GM12878 (cell line): ENCODE measurements at regions not wholly inside any gene's neighbourhood (a gene's known extent, or its start where the extent isn't known, plus 50 kb on each side); places are given as distances from the start of the nearest gene placed in this dataset.

Experiments used
- ATAC-seq: fragments of 200-7000 bp; cut with Tn5 transposase; 3 replicates; pipeline ENCODE4 v1.9.1; 2020; ENCODE audit warnings: mild to moderate bottlenecking, moderate library complexity
- BruUV-seq: library from RNA; stranded (reverse); fragments of 400-500 nt; replicated peaks from 2 replicates; lab custom pipeline; 2021; lab: Mats Ljungman, UMichigan
- CTCF ChIA-PET: fragments of 300-600 bp; sonication (Branson Sonifier 250); formaldehyde crosslinking; extraction: SDS; loops from one replicate; lab custom pipeline; 2021; ENCODE audit warnings: inconsistent platforms; lab: Yijun Ruan, JAX
- POLR2A ChIA-PET: fragments of 350-600 bp; formaldehyde crosslinking; extraction: SDS; loops from one replicate; lab custom pipeline; 2021; ENCODE audit warnings: inconsistent platforms; lab: Charles Lee
- RAD21 ChIA-PET: fragments of 300-600 bp; sonication (Branson Sonifier 250); formaldehyde crosslinking; loops from one replicate; lab custom pipeline; 2023; ENCODE audit warnings: antibody characterized with exemption; ENCODE audit not compliant: unreplicated experiment; lab: Charles Lee
- SMC1A ChIA-PET: fragments of 300-600 bp; sonication (Branson Sonifier 250); formaldehyde crosslinking; loops from one replicate; lab custom pipeline; 2023; ENCODE audit not compliant: unreplicated experiment, uncharacterized antibody; lab: Charles Lee
- DNase-seq: peaks from one replicate; pipeline ENCODE4 v3.0.0-alpha.2; 2011; ENCODE audit warnings: low read depth, low spot score
- FAIRE-seq: peaks from 3 replicates; lab custom pipeline; 2011; peaks lifted over from hg19 to GRCh38; lab: Jason Lieb, UNC
- H2AFZ ChIP-seq: 2 replicates; pipeline ENCODE4 v1.6.0; 2011; ENCODE audit warnings: low read depth, low read length, control low read depth; ENCODE audit not compliant: control insufficient read depth
- H3K27ac ChIP-seq: 2 replicates; pipeline ENCODE4 v1.5.1; 2011; ENCODE audit warnings: control low read depth; ENCODE audit not compliant: control insufficient read depth, insufficient read depth
- H3K27me3 ChIP-seq, 2 experiments: replicated peaks in 1 of 2; 2 replicates each; pipeline versions ENCODE4 v1.6.0 to v1.6.1; 2011; ENCODE audit warnings: low read length in 1 of 2; ENCODE audit not compliant: control insufficient read depth in 2 of 2, insufficient read depth in 2 of 2
- H3K36me3 ChIP-seq, 2 experiments: 2 replicates each; pipeline ENCODE4 v1.5.1; 2011; ENCODE audit warnings: low read length in 1 of 2; ENCODE audit not compliant: control insufficient read depth in 2 of 2, insufficient read depth in 2 of 2
- H3K4me1 ChIP-seq: 2 replicates; pipeline ENCODE4 v1.6.1; 2011; ENCODE audit warnings: mild to moderate bottlenecking, low read length, moderate library complexity, mixed read lengths; ENCODE audit not compliant: control insufficient read depth, insufficient read depth
- H3K4me2 ChIP-seq: 2 replicates; pipeline ENCODE4 v1.6.0; 2011; ENCODE audit warnings: control low read depth; ENCODE audit not compliant: control insufficient read depth, insufficient read depth
- H3K4me3 ChIP-seq: fragments of 200-600 bp; sonication (generic); 2 replicates; pipeline ENCODE4 v1.5.1; 2016
- H3K79me2 ChIP-seq: 2 replicates; pipeline ENCODE4 v1.6.0; 2011; ENCODE audit warnings: low read length; ENCODE audit not compliant: control insufficient read depth, insufficient read depth
- H3K9ac ChIP-seq: 2 replicates; pipeline ENCODE4 v1.8.0; 2011; ENCODE audit warnings: low read length, control low read depth, mixed read lengths; ENCODE audit not compliant: control insufficient read depth, insufficient read depth
- H3K9me3 ChIP-seq: replicated peaks from 3 replicates; pipeline ENCODE4 v1.5.1; 2011; ENCODE audit warnings: mild to moderate bottlenecking, low read length; ENCODE audit not compliant: control insufficient read depth, insufficient read depth
- H4K20me1 ChIP-seq: 2 replicates; pipeline ENCODE4 v1.6.0; 2011; ENCODE audit not compliant: control insufficient read depth, insufficient read depth
- ATF2 ChIP-seq: IDR thresholded peaks from 2 replicates; pipeline ENCODE4 v1.6.1; 2012; ENCODE audit warnings: low read length, inconsistent platforms
- CUX1 ChIP-seq: IDR thresholded peaks from 2 replicates; pipeline ENCODE4 v1.6.1; 2012; ENCODE audit warnings: improper control_type of control experiment, low read depth, low read length; ENCODE audit not compliant: insufficient replicate concordance
- GABPA ChIP-seq: IDR thresholded peaks from 2 replicates; pipeline ENCODE4 v1.6.1; 2014; ENCODE audit warnings: antibody characterized with exemption, low read depth, mild to moderate bottlenecking, inconsistent platforms
- HCFC1 ChIP-seq: fragments of 150-350 bp; IDR thresholded peaks from 2 replicates; pipeline ENCODE4 v1.6.1; 2014; ENCODE audit warnings: low read length
- NFIC ChIP-seq: IDR thresholded peaks from 2 replicates; pipeline ENCODE4 v1.6.1; 2012; ENCODE audit warnings: low read depth, mild to moderate bottlenecking, inconsistent platforms, low read length, moderate library complexity
- NRF1 ChIP-seq: conservative IDR thresholded peaks from 2 replicates; pipeline ENCODE4 v1.6.1; 2011; ENCODE audit warnings: mild to moderate bottlenecking, low read depth, low read length, improper control_type of control experiment
- STAT1 ChIP-seq: fragments of 450-650 bp; conservative IDR thresholded peaks from 2 replicates; pipeline ENCODE4 v1.6.1; 2014; ENCODE audit warnings: antibody characterized with exemption, mild to moderate bottlenecking
- TBL1XR1 ChIP-seq: IDR thresholded peaks from 2 replicates; pipeline ENCODE4 v1.6.1; 2012; ENCODE audit warnings: low read depth, low read length, improper control_type of control experiment
- WGBS: methylation state at CpG from one replicate; pipeline ENCODE4 v1.1.6; 2016; ENCODE audit warnings: low lambda C conversion rate; ENCODE audit not compliant: insufficient replicate concordance, insufficient coverage; ENCODE audit errors: missing lambda C conversion rate; 5-methylcytosine and 5-hydroxymethylcytosine counted together
- in situ Hi-C: fragments of 300-500 bp; cut with MboI; formaldehyde crosslinking; loops from 9 replicates; pipeline ENCODE4 v1.14.3; 2018; ENCODE audit warnings: mixed read lengths
- intact Hi-C: fragments of 100-400 bp; cut with micrococcal nuclease; formaldehyde crosslinking; loops from one replicate; pipeline ENCODE4 v1.14.2; 2022; ENCODE audit not compliant: unreplicated experiment

- FAIRE-seq (no peak), ATAC-seq (no peak), DNase-seq (no peak)
- Histone ChIP-seq H3K9ac (no peak overlapping the region), H4K20me1 (no peaks in the 10 kb centered on the region), H3K4me1 (no peaks in the 10 kb centered on the region), H3K27me3 (no peaks in the 10 kb centered on the region), H3K79me2 (no peaks in the 10 kb centered on the region), H3K27ac (no peak overlapping the region), H3K36me3 (no peaks in the 10 kb centered on the region), H2AFZ (no peak overlapping the region)
- SMC1A ChIA-PET: no interaction called here
- RAD21 ChIA-PET: no interaction called here
- in situ Hi-C loops (no loop called here), intact Hi-C loops (no loop called here)
- CTCF ChIA-PET: no interaction called here
- POLR2A ChIA-PET: no interaction called here
- 30% methylated on average over 5 of the region's 5 CpGs for WGBS
- TF ChIP-seq HCFC1 (no peak), STAT1 (no peak), NFIC (no peak), ATF2 (no peak), GABPA (no peak), TBL1XR1 (no peak), CUX1 (no peak), NRF1 (no peak)
- TF ChIP-seq, all 136 proteins: peak for 0
- no peak overlapping the region for H3K4me2 ChIP-seq
- no peaks in the 10 kb centered on the region for H3K9me3 ChIP-seq
- no peak overlapping the region for H3K4me3 ChIP-seq
- no TSS peak for BruUV-seq
Measured at GRCh38 chr12:30570211-30570890, 125.3 kb downstream of the IPO8 start.
